Parathyroid adenoma (tissue), 2 donors: ENCODE measurements at regions not wholly inside any gene's neighbourhood (a gene's known extent, or its start where the extent isn't known, plus 50 kb on each side); places are given as distances from the start of the nearest gene placed in this dataset.

Source experiments
- H2AFZ ChIP-seq: fragments of 300-600 bp; sonication (generic); one replicate; pipeline ENCODE4 v1.7.0; 2017; ENCODE audit warnings: antibody characterized with exemption, mild to moderate bottlenecking
- H3K27ac ChIP-seq: fragments of 300-600 bp; sonication (generic); one replicate; pipeline ENCODE4 v1.7.0; 2017
- H3K27me3 ChIP-seq: fragments of 300-600 bp; sonication (generic); one replicate; pipeline ENCODE4 v1.7.0; 2017; ENCODE audit warnings: low read length; ENCODE audit not compliant: control insufficient read depth, insufficient read depth
- H3K36me3 ChIP-seq: fragments of 300-600 bp; sonication (generic); one replicate; pipeline ENCODE4 v1.7.0; 2017; ENCODE audit warnings: low read length; ENCODE audit not compliant: control insufficient read depth, insufficient read depth
- H3K4me1 ChIP-seq: fragments of 300-600 bp; sonication (generic); one replicate; pipeline ENCODE4 v1.7.0; 2017; ENCODE audit warnings: control low read depth
- H3K4me2 ChIP-seq: fragments of 300-600 bp; sonication (generic); one replicate; pipeline ENCODE4 v1.7.0; 2017; ENCODE audit warnings: low read length
- H3K4me3 ChIP-seq: fragments of 300-600 bp; sonication (generic); one replicate; pipeline ENCODE4 v1.7.0; 2017; ENCODE audit warnings: low read depth, low read length
- H3K79me2 ChIP-seq: fragments of 300-600 bp; sonication (generic); one replicate; pipeline ENCODE4 v1.7.0; 2017; ENCODE audit warnings: control low read depth
- H3K9ac ChIP-seq: fragments of 300-600 bp; sonication (generic); one replicate; pipeline ENCODE4 v1.7.0; 2017; ENCODE audit warnings: mild to moderate bottlenecking
- H3K9me3 ChIP-seq: fragments of 300-600 bp; sonication (generic); one replicate; pipeline ENCODE4 v1.7.0; 2017; ENCODE audit warnings: low read length; ENCODE audit not compliant: control insufficient read depth
- TF ChIP-seq, protein P1 (sequence below): fragments of 300-600 bp; sonication (generic); IDR thresholded peaks from one replicate; pipeline ENCODE4 v1.7.0; 2017; ENCODE audit warnings: antibody characterized with exemption, mild to moderate bottlenecking
- donor health status: primary hyperparathyroidism.

DNA sequence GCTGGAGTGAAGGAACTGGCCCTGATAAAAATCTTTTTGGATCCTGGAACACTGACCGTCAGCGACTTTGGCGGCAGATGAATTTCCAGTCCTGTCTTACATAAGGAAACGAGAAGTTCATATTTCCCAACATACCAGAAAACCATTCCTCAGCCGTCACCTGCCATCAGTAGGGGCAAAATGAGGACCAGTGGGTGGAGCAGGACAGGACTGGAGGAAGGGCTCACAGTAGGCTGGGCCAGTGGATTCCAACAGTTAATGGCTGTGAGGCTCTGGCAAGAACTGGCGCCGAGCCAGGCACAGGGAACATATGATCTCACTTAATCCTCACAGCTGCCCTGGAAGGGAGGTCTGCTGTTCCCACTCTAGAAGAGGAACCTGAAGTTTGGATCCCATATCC, 67.2 kb upstream of the FAM181A start:
- Histone ChIP-seq H3K27me3 (no peaks in the 10 kb centered on the region), H2AFZ (peak overlapping the region; percentile 47), H3K4me3 (no peak overlapping the region), H3K4me1 (peaks cover 29% of the 10 kb centered on the region), H3K36me3 (no peaks in the 10 kb centered on the region), H3K4me2 (peak overlapping the region; percentile 57), H3K9ac (no peak overlapping the region), H3K9me3 (no peaks in the 10 kb centered on the region), H3K27ac (peak overlapping the region; percentile 83), H3K79me2 (no peaks in the 10 kb centered on the region)
- TF ChIP-seq, protein P1, sequence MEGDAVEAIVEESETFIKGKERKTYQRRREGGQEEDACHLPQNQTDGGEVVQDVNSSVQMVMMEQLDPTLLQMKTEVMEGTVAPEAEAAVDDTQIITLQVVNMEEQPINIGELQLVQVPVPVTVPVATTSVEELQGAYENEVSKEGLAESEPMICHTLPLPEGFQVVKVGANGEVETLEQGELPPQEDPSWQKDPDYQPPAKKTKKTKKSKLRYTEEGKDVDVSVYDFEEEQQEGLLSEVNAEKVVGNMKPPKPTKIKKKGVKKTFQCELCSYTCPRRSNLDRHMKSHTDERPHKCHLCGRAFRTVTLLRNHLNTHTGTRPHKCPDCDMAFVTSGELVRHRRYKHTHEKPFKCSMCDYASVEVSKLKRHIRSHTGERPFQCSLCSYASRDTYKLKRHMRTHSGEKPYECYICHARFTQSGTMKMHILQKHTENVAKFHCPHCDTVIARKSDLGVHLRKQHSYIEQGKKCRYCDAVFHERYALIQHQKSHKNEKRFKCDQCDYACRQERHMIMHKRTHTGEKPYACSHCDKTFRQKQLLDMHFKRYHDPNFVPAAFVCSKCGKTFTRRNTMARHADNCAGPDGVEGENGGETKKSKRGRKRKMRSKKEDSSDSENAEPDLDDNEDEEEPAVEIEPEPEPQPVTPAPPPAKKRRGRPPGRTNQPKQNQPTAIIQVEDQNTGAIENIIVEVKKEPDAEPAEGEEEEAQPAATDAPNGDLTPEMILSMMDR = no peak

DNA sequence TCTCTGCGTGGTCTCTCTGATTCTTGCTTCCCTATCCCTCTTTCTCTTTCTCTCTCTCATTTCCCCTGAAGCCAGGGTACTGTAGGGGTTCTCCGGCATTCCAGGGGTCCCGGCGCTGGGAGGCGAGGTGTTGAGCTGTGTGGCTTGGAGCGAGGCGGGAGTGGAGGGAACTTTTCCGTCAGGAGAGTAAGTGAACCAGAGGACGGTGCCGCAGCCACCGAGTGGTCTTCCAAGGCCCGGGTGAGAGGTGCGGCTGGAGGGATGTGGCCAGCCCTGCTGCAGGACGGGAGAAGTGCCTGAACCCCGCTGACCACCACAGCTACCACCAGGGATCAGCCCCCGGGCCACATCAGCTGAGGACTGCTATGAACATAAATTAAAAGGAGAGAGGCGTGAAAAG, 68.2 kb upstream of the FAM181A start:
- H3K27ac ChIP-seq = peak overlapping the region; percentile 83
- no peak overlapping the region for H3K9ac ChIP-seq
- no peak overlapping the region for H3K4me3 ChIP-seq
- H3K36me3 ChIP-seq = no peaks in the 10 kb centered on the region
- no peaks in the 10 kb centered on the region for H3K27me3 ChIP-seq
- no peaks in the 10 kb centered on the region for H3K79me2 ChIP-seq
- peak overlapping the region; percentile 20 for H2AFZ ChIP-seq
- no peaks in the 10 kb centered on the region for H3K9me3 ChIP-seq
- H3K4me1 ChIP-seq = peaks cover 29% of the 10 kb centered on the region
- TF ChIP-seq, protein P1 = no peak
- no peak overlapping the region for H3K4me2 ChIP-seq

DNA sequence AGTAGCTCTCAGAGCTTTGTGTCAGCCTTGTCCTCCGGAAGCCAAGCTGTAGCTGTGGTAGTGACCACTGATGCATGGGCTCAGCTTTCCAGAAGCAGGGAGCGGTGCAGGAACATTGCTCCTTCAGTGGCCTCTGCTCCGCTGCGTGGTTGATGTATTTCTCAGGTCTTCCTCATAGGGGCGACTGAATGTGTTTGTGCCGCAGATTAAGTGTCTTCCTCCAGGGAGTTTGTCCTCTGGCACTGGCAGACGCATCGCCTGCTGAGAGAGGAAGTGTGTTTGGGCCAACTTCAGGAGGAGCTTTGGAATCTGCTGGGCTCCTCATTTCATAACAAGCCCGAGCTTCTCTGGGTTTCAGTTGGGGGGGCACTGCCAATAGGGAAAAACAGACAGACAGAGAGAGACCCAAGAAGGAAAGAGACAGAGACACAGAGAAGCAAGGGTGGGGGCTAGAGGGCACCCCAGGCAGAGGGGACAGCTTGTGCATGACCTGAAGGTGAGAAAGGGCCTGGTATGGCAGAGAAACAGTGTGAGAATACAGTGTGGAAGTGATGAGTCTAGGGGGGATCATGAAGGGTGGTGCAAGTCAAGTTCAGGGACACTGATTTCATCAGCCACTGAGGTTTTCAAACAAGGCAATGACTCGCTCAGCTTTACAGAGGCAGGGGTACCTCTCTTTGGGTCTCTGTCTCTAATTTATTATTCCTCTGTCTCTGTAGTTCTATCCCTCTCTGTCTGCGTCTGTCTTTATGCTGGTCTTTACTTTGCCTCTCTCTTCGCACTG, 69.4 kb upstream of the PRIMA1 start:
- H3K27ac ChIP-seq = no peak overlapping the region
- H3K79me2 ChIP-seq = no peaks in the 10 kb centered on the region
- no peaks in the 10 kb centered on the region for H3K9me3 ChIP-seq
- H2AFZ ChIP-seq = peak overlapping the region; percentile 81
- peaks cover 29% of the 10 kb centered on the region for H3K4me1 ChIP-seq
- H3K36me3 ChIP-seq = no peaks in the 10 kb centered on the region
- H3K27me3 ChIP-seq = no peaks in the 10 kb centered on the region
- TF ChIP-seq, protein P1 = peak; percentile 17
- H3K9ac ChIP-seq = no peak overlapping the region
- no peak overlapping the region for H3K4me2 ChIP-seq
- no peak overlapping the region for H3K4me3 ChIP-seq

DNA sequence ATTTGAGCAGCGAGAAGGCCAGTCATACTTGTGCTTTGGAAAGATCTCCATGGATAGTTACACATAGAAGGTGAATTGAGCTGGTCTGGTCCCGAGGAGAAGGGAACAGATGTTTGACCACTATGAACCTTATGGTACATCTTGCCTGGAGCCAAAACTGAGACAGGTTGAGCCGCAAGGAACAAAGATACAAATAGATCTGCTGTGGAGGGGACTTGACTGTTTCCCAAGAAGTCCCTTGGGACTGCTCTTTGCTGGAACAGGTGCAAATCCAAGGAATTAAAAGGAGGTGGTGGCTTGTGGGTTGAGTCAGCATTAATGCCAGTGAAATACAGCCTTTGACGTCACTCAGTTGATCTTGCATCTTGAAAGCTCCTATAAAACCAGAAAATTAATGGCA, 68.8 kb upstream of the PRIMA1 start:
- Histone ChIP-seq H3K36me3 (no peaks in the 10 kb centered on the region), H3K9ac (no peak overlapping the region), H3K27ac (no peak overlapping the region), H3K4me1 (peaks cover 29% of the 10 kb centered on the region), H3K79me2 (no peaks in the 10 kb centered on the region), H3K27me3 (no peaks in the 10 kb centered on the region), H3K4me2 (no peak overlapping the region), H3K9me3 (no peaks in the 10 kb centered on the region), H3K4me3 (no peak overlapping the region), H2AFZ (no peak overlapping the region)
- TF ChIP-seq, protein P1 = no peak

DNA sequence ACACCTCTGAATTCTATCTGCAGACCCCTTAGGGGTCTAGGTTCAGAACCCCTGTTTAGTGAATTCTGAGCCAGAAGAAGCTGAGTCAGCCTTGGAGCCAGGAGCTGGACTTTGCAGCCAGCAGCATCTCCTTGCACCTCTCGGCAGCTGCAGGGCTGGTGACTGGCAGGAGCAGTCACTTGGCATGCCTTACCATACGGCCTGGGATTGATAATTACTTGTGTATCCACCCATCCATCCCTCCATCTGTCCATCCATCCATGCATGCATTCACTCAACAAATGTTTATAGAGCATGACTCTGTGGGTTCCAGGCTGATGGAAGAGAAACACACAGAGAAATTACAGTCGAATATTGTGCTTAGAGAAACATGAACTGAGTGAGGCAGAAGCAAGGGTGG, 67.5 kb upstream of the PRIMA1 start:
- Histone ChIP-seq H2AFZ (no peak overlapping the region), H3K27me3 (no peaks in the 10 kb centered on the region), H3K4me2 (no peak overlapping the region), H3K27ac (no peak overlapping the region), H3K79me2 (no peaks in the 10 kb centered on the region), H3K4me3 (no peak overlapping the region), H3K36me3 (no peaks in the 10 kb centered on the region), H3K4me1 (peaks cover 28% of the 10 kb centered on the region), H3K9me3 (no peaks in the 10 kb centered on the region), H3K9ac (no peak overlapping the region)
- TF ChIP-seq, protein P1 = no peak
